Keratinocyte (primary cell): ENCODE measurements at regions not wholly inside any gene's neighbourhood (a gene's known extent, or its start where the extent isn't known, plus 50 kb on each side); places are given as distances from the start of the nearest gene placed in this dataset.
"Not testable (repeated sequence)": the region's sequence is repeated elsewhere in the genome, so short reads cannot be mapped to it uniquely, and the experiment has no call there.

Experiments used
- DNase-seq: peaks from one replicate; pipeline ENCODE4 v3.0.0-alpha.2; 2011; ENCODE audit warnings: low read depth, missing footprints, low spot score
- FAIRE-seq: peaks from 2 replicates; lab custom pipeline; 2011; peaks lifted over from hg19 to GRCh38; lab: Jason Lieb, UNC
- H2AFZ ChIP-seq: 2 replicates; pipeline ENCODE4 v1.6.0; 2012; ENCODE audit warnings: low read length, control low read depth, inconsistent platforms; ENCODE audit not compliant: control insufficient read depth
- H3K27ac ChIP-seq: 2 replicates; pipeline ENCODE4 v1.5.1; 2011; ENCODE audit warnings: low read length; ENCODE audit not compliant: control insufficient read depth, insufficient read depth
- H3K27me3 ChIP-seq: 3 replicates; pipeline ENCODE4 v1.6.0; 2011; ENCODE audit warnings: low read length; ENCODE audit not compliant: control insufficient read depth, insufficient read depth; ENCODE audit errors: extremely low read depth
- H3K36me3 ChIP-seq, 2 experiments: 2 replicates in 1 of 2; 3 replicates in 1 of 2; pipeline ENCODE4 v1.5.1; 2011; ENCODE audit warnings: low read length in 2 of 2, mild to moderate bottlenecking in 1 of 2; ENCODE audit not compliant: control insufficient read depth in 2 of 2, insufficient read depth in 2 of 2; ENCODE audit errors: extremely low read depth in 1 of 2
- H3K4me1 ChIP-seq: 3 replicates; pipeline ENCODE4 v1.5.1; 2011; ENCODE audit warnings: low read length; ENCODE audit not compliant: control insufficient read depth, insufficient read depth; ENCODE audit errors: extremely low read depth
- H3K4me2 ChIP-seq: 3 replicates; pipeline ENCODE4 v1.6.0; 2011; ENCODE audit warnings: low read depth, low read length; ENCODE audit not compliant: control insufficient read depth, insufficient read depth; ENCODE audit errors: extremely low read depth
- H3K4me3 ChIP-seq, 3 experiments: fragments of 200-600 bp in 1 of 3; sonication (generic) in 1 of 3; 2 replicates in 2 of 3; 3 replicates in 1 of 3; pipeline ENCODE4 v1.5.1; 2011 to 2016; ENCODE audit warnings: low read length in 3 of 3, mild to moderate bottlenecking in 3 of 3, control low read depth in 2 of 3, inconsistent platforms in 1 of 3, low read depth in 1 of 3, mixed read lengths in 1 of 3, mixed run types in 1 of 3, moderate library complexity in 1 of 3; ENCODE audit not compliant: control insufficient read depth in 2 of 3, insufficient read depth in 2 of 3; ENCODE audit errors: extremely low read depth in 1 of 3
- H3K79me2 ChIP-seq: 2 replicates; pipeline ENCODE4 v1.6.0; 2012; ENCODE audit warnings: low read length; ENCODE audit not compliant: control insufficient read depth, insufficient read depth
- H3K9ac ChIP-seq: 3 replicates; pipeline ENCODE4 v1.6.0; 2011; ENCODE audit warnings: low read length; ENCODE audit not compliant: control insufficient read depth, insufficient read depth; ENCODE audit errors: extremely low read depth
- H3K9me1 ChIP-seq: 3 replicates; pipeline ENCODE4 v1.6.0; 2011; ENCODE audit warnings: low read length; ENCODE audit not compliant: control insufficient read depth, insufficient read depth; ENCODE audit errors: extremely low read depth
- H3K9me3 ChIP-seq: 2 replicates; pipeline ENCODE4 v1.5.1; 2012; ENCODE audit warnings: low read depth, low read length; ENCODE audit not compliant: control insufficient read depth
- H4K20me1 ChIP-seq: 3 replicates; pipeline ENCODE4 v1.6.0; 2011; ENCODE audit warnings: low read length; ENCODE audit not compliant: control insufficient read depth, insufficient read depth; ENCODE audit errors: extremely low read depth
- EZH2 ChIP-seq: IDR thresholded peaks from one replicate; pipeline ENCODE4 v1.6.1; 2012; ENCODE audit warnings: inconsistent platforms, mild to moderate bottlenecking, low read length, moderate library complexity
- dilution Hi-C: fragments of 300-500 bp; cut with MboI; formaldehyde crosslinking; loops from one replicate; pipeline ENCODE4 v1.7.0; 2020; ENCODE audit warnings: low sequenced_read_pairs; ENCODE audit not compliant: extremely low pct_ligation_motif_present
- TF ChIP-seq, protein P1 (sequence below), 3 experiments: IDR thresholded peaks in 1 of 3; conservative IDR thresholded peaks in 1 of 3; optimal IDR thresholded peaks in 1 of 3; 2 replicates in 2 of 3; 3 replicates in 1 of 3; pipeline versions ENCODE3 to v1.5.1; 2011; ENCODE audit warnings: low read length in 3 of 3, mild to moderate bottlenecking in 3 of 3, moderate library complexity in 2 of 3, control low read depth in 1 of 3, inconsistent platforms in 1 of 3; ENCODE audit not compliant: insufficient read depth in 2 of 3; ENCODE audit errors: extremely low read depth in 1 of 3

DNA sequence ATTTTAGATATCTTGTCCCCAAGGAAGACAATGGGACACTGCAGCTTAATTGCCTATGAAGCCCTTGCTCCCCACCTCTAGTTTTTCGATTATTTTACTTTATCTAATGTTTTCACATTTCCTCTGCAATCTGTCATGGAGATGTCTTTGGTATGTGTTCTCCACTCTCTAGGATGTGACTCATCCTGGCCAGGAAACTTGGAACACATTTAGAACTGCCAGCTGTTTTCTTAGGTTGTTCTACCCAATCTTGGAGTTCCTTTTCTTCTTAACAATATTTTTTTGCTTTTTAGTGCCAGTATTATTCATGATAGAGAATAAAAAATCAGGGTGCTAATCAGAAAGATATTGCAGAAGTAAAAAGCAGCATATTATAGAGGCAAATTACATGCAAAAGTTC, 101.7 kb upstream of the CLEC14A start:
- Histone ChIP-seq H3K27ac (no peak overlapping the region), H3K9me3 (no peaks in the 10 kb centered on the region), H4K20me1 (no peaks in the 10 kb centered on the region), H3K9me1 (no peaks in the 10 kb centered on the region), H3K4me3 (no peak overlapping the region), H3K79me2 (no peaks in the 10 kb centered on the region), H3K27me3 (no peaks in the 10 kb centered on the region), H3K4me1 (no peaks in the 10 kb centered on the region), H3K36me3 (no peaks in the 10 kb centered on the region), H2AFZ (no peak overlapping the region), H3K4me2 (no peak overlapping the region), H3K9ac (no peak overlapping the region)
- FAIRE-seq (no peak), DNase-seq (no peak)
- dilution Hi-C loops = no loop called here
- TF ChIP-seq EZH2 = no peak
- TF ChIP-seq, protein P1, sequence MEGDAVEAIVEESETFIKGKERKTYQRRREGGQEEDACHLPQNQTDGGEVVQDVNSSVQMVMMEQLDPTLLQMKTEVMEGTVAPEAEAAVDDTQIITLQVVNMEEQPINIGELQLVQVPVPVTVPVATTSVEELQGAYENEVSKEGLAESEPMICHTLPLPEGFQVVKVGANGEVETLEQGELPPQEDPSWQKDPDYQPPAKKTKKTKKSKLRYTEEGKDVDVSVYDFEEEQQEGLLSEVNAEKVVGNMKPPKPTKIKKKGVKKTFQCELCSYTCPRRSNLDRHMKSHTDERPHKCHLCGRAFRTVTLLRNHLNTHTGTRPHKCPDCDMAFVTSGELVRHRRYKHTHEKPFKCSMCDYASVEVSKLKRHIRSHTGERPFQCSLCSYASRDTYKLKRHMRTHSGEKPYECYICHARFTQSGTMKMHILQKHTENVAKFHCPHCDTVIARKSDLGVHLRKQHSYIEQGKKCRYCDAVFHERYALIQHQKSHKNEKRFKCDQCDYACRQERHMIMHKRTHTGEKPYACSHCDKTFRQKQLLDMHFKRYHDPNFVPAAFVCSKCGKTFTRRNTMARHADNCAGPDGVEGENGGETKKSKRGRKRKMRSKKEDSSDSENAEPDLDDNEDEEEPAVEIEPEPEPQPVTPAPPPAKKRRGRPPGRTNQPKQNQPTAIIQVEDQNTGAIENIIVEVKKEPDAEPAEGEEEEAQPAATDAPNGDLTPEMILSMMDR (optimal IDR thresholded peaks at IDR 0.05 in 1 of 3, IDR thresholded peaks at IDR 0.05 in 1 of 3, conservative IDR thresholded peaks at IDR 0.05 in 1 of 3; ENCODE audit: extremely low read depth in 1 of 3, insufficient read depth in 2 of 3, low read length in 3 of 3) = no peak

DNA sequence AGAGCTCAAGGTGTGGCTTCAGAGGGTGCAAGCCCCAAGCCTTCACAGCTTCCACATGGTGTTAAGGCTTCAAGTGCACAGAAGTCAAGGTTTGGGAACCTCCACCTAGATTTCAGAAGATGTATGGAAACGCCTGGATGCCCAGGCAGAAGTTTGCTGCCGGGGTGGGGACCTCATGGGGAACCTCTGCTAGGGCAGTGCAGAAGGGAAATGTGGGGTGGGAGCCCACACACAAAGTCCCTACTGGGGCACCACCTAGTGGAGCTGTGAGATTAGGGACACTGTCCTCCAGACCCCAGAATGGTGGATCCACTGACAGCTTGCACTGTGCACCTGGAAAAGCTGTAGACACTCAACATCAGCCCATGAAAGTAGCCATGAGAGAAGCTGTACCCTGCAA, 99.6 kb upstream of the CLEC14A start:
- H3K9ac ChIP-seq, H3K36me3 ChIP-seq, DNase-seq, H3K27me3 ChIP-seq, dilution Hi-C loops, H3K9me3 ChIP-seq, H3K27ac ChIP-seq, H3K4me1 ChIP-seq, H4K20me1 ChIP-seq, H3K9me1 ChIP-seq, H3K4me2 ChIP-seq, H2AFZ ChIP-seq, H3K4me3 ChIP-seq, FAIRE-seq, H3K79me2 ChIP-seq: not testable (repeated sequence)

DNA sequence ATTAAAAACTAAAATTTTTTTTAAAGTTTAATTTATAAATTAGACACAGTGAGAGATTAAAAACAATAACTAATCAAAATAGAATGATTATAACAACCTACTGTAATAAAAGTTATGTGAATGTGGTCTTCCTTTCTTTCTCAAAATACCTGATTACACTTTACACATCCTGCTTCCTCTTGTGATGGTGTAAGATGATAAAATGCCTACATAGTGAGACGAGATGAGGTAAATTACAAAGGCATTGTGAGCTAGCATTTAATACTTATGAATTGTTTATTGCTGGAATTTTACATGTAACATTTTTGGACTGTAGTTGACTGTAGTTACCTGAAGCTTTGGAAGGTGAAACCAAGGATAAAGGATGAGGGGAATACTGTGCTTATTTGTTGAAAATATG, 94.2 kb upstream of the CLEC14A start:
- no peaks in the 10 kb centered on the region for H3K27me3 ChIP-seq
- no peak overlapping the region for H3K27ac ChIP-seq
- no peak overlapping the region for H3K4me2 ChIP-seq
- H3K9ac ChIP-seq = no peak overlapping the region
- H4K20me1 ChIP-seq = no peaks in the 10 kb centered on the region
- H3K9me1 ChIP-seq = no peaks in the 10 kb centered on the region
- DNase-seq (no peak), FAIRE-seq (no peak)
- no peaks in the 10 kb centered on the region for H3K79me2 ChIP-seq
- TF ChIP-seq, protein P1 (optimal IDR thresholded peaks at IDR 0.05 in 1 of 3, IDR thresholded peaks at IDR 0.05 in 1 of 3, conservative IDR thresholded peaks at IDR 0.05 in 1 of 3; ENCODE audit: extremely low read depth in 1 of 3, insufficient read depth in 2 of 3, low read length in 3 of 3) = no peak
- TF ChIP-seq EZH2 = no peak
- no peak overlapping the region for H2AFZ ChIP-seq
- H3K36me3 ChIP-seq = no peaks in the 10 kb centered on the region
- H3K4me3 ChIP-seq = no peak overlapping the region
- H3K9me3 ChIP-seq = no peaks in the 10 kb centered on the region
- dilution Hi-C loops = no loop called here
- H3K4me1 ChIP-seq = no peaks in the 10 kb centered on the region
